Heart right ventricle (tissue), 16 donors: ENCODE measurements at regions not wholly inside any gene's neighbourhood (a gene's known extent, or its start where the extent isn't known, plus 50 kb on each side); places are given as distances from the start of the nearest gene placed in this dataset.

ENCODE experiments used
- ATAC-seq, 8 donors: fragments of 200-7000 bp; cut with Tn5 transposase; one replicate each; pipeline ENCODE4 v1.9.1; 2020; ENCODE audit warnings: mild to moderate bottlenecking in 8 of 8, moderate library complexity in 8 of 8, moderate number of reproducible peaks in 1 of 8
- DNase-seq, 2 donors: peaks; one replicate each; pipeline ENCODE4 v3.0.0-alpha.2; 2020
- H3K27ac ChIP-seq, 10 donors: fragments of 200-600 bp; sonication (generic) in 2 of 10; one replicate each; pipeline versions ENCODE4 v1.5.0 to v1.8.0; 2020 to 2022; ENCODE audit warnings: mild to moderate bottlenecking in 3 of 10
- H3K27me3 ChIP-seq, 7 donors: fragments of 200-600 bp; one replicate each; pipeline ENCODE4 v1.8.0; 2021 to 2022; ENCODE audit warnings: mild to moderate bottlenecking in 2 of 7
- H3K36me3 ChIP-seq, 9 donors: fragments of 200-600 bp; sonication (generic) in 1 of 9; one replicate each; pipeline versions ENCODE4 v1.5.0 to v1.8.0; 2020 to 2022; ENCODE audit warnings: mild to moderate bottlenecking in 2 of 9
- H3K4me1 ChIP-seq, 9 donors: fragments of 200-600 bp; sonication (generic) in 1 of 9; one replicate each; pipeline versions ENCODE4 v1.5.0 to v1.8.0; 2020 to 2022; ENCODE audit warnings: mild to moderate bottlenecking in 4 of 9
- H3K4me3 ChIP-seq, 10 donors: fragments of 200-600 bp; sonication (generic) in 2 of 10; one replicate each; pipeline versions ENCODE4 v1.5.0 to v1.8.0; 2020 to 2022; ENCODE audit warnings: mild to moderate bottlenecking in 7 of 10, moderate library complexity in 2 of 10
- H3K9me3 ChIP-seq, 11 donors: fragments of 200-600 bp in 10 of 11; sonication (generic) in 2 of 11; one replicate each; pipeline versions ENCODE4 v1.5.0 to v1.8.0; 2013 to 2022; ENCODE audit warnings: mild to moderate bottlenecking in 2 of 11, control low read depth in 1 of 11, moderate library complexity in 1 of 11
- WGBS, 2 donors: extraction: QIAGEN DNeasy Blood & Tissue Kit; methylation state at CpG; one replicate each; pipeline ENCODE4 v1.1.7; 2013; ENCODE audit warnings: inconsistent platforms in 1 of 2; 5-methylcytosine and 5-hydroxymethylcytosine counted together
- intact Hi-C, 10 donors: fragments of 100-400 bp; cut with DNase I; formaldehyde crosslinking; loops; one replicate each; pipeline versions ENCODE4 v1.11.1 to v1.14.2; 2022
- TF ChIP-seq, protein P1 (sequence below), 9 donors: fragments of 200-600 bp; sonication (generic) in 2 of 9; IDR thresholded peaks; one replicate each; pipeline versions ENCODE4 v1.5.0 to v1.8.0; 2021 to 2022; ENCODE audit warnings: antibody characterized with exemption in 9 of 9, mild to moderate bottlenecking in 5 of 9, moderate library complexity in 1 of 9
- donor health status: Arrhythmogenic right ventricular cardiomyopathy.
- donor health status: ischemic (EF 13 %, LVEDD 7.1; RV severe dilation, severe dysfunction).
- donor health status: healthy with polysubstance abuse.
- donor health status: DM: no; HTN: yes; CAD: no.
- donor health status: DM: no; HTN: no; CAD: no.
- donor health status: ischemic (EF 25% LVEDD 6.9; RV normal size, moderate dysfunction).
- donor health status: ischemic (EF 25% LVEDD 5.7; RV mildly dilated, moderate dysfunction).
- donor health status: healthy.
- donor health status: DM: yes; HTN: yes; CAD: no.
- donor health status: Ischemic cardiomyopathy.
- donor health status: ischemic (EF 35%, LVEDD 5.7; RV mildly dilated, moderate dysfunction).
- donor health status: nonischemic (EF 11% LVEDD 7.7; RV severe dilation, severe dysfunction).
- donor health status: DM: yes; HTN: yes; CAD: no.
- donor health status: PGD.
- donor health status: ischemic (EF 29% LVEDD 5.4; RV normal size, mild dysfunction).
- donor health status: nonischemic (EF 23%, LVEDD 6.1; RV moderate dilation, normal function).

DNA sequence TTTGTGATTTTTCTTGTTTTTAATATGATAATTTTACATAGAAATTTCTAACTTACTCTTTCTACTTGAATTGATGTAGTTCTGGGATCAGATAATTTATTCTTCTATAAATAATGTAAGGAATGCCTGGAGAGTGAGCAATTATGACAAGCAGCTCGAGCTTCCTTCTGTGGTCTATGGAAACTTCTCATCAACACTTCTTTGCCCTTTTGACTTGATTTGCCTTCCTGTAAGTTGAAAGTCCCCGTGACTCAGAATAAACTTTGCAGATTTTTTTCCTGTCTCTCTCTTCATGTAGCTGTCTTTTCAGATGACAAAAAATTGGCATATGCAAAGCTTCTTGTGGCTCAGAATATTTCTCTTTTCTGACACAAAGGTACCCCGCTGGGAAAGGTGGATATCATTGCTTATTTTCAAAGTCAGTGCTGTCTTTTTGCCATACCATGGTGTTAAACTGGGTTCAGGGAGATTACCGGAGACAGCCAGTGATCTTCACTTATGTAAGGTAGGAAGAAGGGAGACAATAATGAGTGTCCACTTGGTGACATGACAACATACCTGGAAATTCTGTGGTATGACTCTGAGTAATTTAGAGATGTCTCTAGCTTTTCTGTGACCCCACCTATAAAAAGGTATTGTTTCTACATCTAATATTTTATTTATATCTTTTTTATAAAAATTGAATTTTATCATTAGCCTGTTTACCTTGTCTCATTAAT is 278.6 kb upstream of the GNPDA2 start:
- 55 to 59% methylated on average over 4 of the region's 4 CpGs for WGBS, 2 donors
- no peak overlapping the region for H3K4me3 ChIP-seq
- no peaks in the 10 kb centered on the region for H3K27me3 ChIP-seq
- intact Hi-C loops = no loop called here
- no peak overlapping the region for H3K27ac ChIP-seq
- H3K36me3 ChIP-seq = no peaks in the 10 kb centered on the region
- no peaks in the 10 kb centered on the region for H3K4me1 ChIP-seq
- ATAC-seq (no peak), DNase-seq (no peak)
- TF ChIP-seq, protein P1, sequence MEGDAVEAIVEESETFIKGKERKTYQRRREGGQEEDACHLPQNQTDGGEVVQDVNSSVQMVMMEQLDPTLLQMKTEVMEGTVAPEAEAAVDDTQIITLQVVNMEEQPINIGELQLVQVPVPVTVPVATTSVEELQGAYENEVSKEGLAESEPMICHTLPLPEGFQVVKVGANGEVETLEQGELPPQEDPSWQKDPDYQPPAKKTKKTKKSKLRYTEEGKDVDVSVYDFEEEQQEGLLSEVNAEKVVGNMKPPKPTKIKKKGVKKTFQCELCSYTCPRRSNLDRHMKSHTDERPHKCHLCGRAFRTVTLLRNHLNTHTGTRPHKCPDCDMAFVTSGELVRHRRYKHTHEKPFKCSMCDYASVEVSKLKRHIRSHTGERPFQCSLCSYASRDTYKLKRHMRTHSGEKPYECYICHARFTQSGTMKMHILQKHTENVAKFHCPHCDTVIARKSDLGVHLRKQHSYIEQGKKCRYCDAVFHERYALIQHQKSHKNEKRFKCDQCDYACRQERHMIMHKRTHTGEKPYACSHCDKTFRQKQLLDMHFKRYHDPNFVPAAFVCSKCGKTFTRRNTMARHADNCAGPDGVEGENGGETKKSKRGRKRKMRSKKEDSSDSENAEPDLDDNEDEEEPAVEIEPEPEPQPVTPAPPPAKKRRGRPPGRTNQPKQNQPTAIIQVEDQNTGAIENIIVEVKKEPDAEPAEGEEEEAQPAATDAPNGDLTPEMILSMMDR (IDR thresholded peaks at IDR 0.05) = no peak
- H3K9me3 ChIP-seq = no peaks in the 10 kb centered on the region

DNA sequence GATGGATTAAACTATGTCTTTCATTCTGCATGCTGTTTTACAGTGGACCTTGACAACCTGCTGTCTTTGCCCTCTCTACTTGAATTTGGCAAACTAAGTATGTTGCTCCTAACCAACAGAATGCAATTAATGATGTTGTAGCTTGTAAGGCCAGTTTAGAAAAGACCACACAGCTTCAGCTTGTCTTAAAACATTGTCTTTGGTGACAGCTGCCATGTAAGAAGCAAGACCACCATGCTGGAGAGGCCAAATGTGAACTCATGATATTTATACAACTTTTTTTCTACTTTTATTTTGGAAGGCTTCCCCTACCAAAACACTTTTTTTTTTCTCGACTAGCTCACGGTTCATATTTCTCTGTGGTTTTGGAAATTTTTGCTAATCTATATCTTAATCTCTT is 278.0 kb upstream of the GNPDA2 start:
- ATAC-seq = no peak
- no peak for DNase-seq
- 82 to 86% methylated on average over 2 of the region's 2 CpGs for WGBS, 2 donors
- intact Hi-C loops = no loop called here
- H3K27me3 ChIP-seq = no peaks in the 10 kb centered on the region
- no peaks in the 10 kb centered on the region for H3K4me1 ChIP-seq
- H3K4me3 ChIP-seq = no peak overlapping the region
- H3K36me3 ChIP-seq = no peaks in the 10 kb centered on the region
- TF ChIP-seq, protein P1 (IDR thresholded peaks at IDR 0.05) = no peak
- no peaks in the 10 kb centered on the region for H3K9me3 ChIP-seq
- H3K27ac ChIP-seq = no peak overlapping the region

DNA sequence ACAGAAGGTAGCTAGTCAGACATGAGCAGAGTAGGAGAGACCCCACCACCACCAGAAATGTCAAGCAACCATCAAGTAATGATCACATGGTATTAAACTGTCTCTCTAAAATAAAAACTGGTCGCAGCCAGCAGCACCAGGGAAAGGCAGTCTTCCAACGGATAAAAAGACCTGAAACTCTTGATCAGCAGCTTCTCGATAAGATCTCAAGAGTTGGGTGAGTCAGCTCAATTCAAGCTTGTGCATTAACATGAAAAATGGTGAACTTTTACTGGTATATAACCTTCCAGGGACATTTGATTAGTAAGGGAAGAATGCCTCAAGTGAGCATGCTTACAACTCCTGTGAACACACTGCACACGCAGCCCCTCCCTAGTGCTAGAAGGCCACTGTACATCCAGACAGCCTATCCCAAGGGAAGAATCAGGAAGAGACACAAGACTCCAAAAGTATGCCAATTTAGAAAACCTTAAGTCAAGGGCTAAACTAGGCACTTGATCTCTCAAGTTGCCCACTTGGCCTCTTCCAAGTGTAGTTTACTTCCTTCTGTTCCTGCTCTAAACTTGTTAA is 270.0 kb upstream of the GNPDA2 start:
- TF ChIP-seq, protein P1 (IDR thresholded peaks at IDR 0.05) = no peak
- Histone ChIP-seq H3K36me3 (no peaks in the 10 kb centered on the region), H3K27me3 (no peaks in the 10 kb centered on the region), H3K27ac (no peak overlapping the region), H3K4me1 (no peaks in the 10 kb centered on the region), H3K9me3 (peaks cover 0 to 9% (median 0%) of the 10 kb centered on the region in 11 donors), H3K4me3 (no peak overlapping the region)
- no peak for ATAC-seq
- DNase-seq = no peak
- intact Hi-C loops = no loop called here
- WGBS, 2 donors = 81 to 86% methylated on average over 4 of the region's 4 CpGs

DNA sequence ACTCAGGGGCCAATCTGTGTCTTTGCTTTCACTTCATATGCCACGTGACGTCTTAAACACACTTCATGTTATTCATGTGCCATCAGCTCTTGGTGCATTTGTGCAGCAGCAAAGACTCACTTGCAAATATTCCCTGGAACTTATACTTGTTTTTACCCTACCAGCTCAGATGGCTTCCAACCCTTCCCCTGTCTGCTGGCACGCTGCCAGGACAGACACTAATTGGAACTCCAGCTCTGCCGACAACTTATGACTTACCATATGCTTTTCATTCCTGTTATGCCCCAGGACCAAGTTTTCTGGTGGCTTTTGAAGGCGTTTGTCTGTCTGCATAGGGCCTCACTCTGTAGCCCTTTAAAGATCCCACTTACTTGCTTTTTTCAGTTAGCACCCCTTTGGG is 261.7 kb upstream of the GNPDA2 start:
- Histone ChIP-seq H3K36me3 (no peaks in the 10 kb centered on the region), H3K27me3 (no peaks in the 10 kb centered on the region), H3K9me3 (peaks cover 0 to 20% (median 0%) of the 10 kb centered on the region in 11 donors), H3K27ac (no peak overlapping the region), H3K4me1 (no peaks in the 10 kb centered on the region), H3K4me3 (no peak overlapping the region)
- intact Hi-C loops = no loop called here
- TF ChIP-seq, protein P1 (IDR thresholded peaks at IDR 0.05) = no peak
- no peak for ATAC-seq
- WGBS, 2 donors = 58 to 66% methylated on average over 5 of the region's 5 CpGs
- DNase-seq = no peak
